Lung microvascular endothelial cell (primary cell): ENCODE measurements at regions not wholly inside any gene's neighbourhood (a gene's known extent, or its start where the extent isn't known, plus 50 kb on each side); places are given as distances from the start of the nearest gene placed in this dataset.

Experiments used
- DNase-seq, 2 donors: peaks; one replicate each; pipeline versions ENCODE4 v3.0.0 to v3.0.0-alpha.2; 2010; ENCODE audit warnings: low read depth in 2 of 2

DNA sequence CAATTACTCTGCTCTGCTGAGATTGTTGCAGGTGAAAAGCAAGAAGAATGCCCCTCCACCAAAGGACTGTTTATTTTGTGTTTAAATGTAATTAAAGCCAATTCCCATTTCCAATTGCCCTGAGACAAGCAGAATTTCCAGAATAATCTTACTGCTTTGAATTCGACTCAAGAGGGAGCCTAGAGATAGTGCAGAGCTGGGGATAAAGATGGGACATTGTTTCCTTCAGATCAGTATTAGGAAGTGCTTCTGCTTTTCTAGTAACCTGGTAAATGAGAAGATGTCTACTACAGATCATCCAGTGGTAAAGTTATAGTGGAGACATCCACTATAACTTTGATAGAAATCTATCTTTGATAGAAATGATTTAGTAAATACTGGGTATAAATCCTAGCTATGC is 326.9 kb downstream of the UBE3D start:
- DNase-seq = no peak

DNA sequence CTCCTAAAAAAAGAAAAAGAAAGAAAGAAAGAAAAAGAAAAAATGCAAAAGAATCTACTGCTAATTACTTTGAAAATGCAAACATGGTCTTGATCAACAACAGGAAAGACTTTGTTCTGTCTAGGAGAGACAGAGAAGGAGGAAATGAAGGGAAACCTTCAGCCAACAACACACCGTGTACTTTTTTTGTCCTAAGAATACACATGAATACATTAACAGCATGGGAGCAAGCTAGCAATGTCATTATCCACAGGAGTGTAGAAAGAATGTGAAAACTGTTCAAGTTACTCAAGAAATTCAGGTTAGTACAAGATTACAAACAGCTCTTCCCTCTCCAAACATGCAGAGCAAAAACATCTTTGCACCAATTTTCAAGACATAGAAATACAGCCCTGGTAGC is 326.3 kb downstream of the UBE3D start:
- no peak for DNase-seq

DNA sequence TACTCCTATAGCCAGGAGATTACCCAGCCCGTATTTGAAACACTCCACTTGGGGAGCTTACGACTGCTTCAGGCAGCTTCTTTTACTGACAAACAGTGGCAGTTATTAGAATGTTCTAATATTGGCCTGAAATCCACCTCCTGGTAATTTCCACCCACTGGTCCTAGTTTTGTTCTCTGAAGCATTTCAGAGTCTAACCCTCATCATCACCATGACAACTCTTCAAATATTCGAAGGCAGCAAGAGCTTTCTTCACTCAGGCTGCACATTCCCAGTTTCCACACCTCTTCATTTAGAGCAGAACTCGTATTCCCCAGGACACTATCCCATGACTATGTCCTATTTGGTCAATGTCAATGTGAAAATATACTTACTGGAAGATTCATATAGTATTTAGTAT is 325.6 kb downstream of the UBE3D start:
- DNase-seq = no peak

DNA sequence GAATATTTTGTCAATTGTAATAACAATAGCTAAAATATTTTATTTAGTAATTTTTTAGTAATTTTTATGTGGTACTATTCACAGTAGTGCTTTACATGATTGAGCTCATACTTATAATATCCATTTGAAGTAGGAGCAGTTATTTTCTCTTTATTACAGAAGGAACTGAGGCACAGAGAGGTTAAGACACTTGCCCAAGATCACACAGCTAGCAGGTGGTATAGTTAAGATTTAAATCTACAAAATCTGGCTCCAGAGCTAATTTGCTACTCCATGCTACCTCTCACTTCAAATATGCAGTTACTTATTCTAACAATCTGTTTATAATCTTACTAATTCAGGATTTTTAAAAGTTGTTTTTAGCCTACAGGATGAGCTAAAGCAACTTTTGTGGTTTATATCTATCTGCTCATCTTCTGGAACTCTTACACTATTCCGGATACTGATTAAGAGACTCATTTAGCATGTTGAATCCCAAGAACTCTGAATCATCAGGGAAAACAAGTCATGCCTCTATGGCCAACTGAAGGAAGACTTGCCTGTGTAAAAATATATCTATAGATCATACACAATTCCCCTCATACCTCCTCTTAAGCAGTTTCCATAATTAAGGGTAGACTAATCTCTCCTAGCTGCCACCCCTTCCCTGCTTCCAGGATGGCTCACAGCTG is 324.2 kb downstream of the UBE3D start:
- no peak for DNase-seq

DNA sequence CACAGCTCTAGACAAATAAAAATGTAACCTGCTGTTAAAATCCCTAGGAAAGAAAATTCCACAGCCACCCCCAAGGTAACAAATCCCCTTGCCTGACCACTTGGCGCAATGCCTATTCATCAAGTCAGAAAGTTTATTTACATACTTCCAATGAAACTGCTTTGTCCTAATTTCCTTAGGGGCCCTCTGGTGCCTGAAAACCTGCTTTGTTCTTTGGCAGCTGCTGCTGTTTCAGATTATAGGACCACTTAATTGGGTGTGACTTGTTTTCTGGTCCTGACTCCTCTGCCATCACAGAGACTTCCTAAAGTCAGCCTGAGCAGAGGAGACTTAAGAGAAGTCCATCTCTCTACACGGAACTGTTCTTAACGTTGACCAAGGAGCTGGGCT is 323.6 kb downstream of the UBE3D start:
- DNase-seq = no peak

DNA sequence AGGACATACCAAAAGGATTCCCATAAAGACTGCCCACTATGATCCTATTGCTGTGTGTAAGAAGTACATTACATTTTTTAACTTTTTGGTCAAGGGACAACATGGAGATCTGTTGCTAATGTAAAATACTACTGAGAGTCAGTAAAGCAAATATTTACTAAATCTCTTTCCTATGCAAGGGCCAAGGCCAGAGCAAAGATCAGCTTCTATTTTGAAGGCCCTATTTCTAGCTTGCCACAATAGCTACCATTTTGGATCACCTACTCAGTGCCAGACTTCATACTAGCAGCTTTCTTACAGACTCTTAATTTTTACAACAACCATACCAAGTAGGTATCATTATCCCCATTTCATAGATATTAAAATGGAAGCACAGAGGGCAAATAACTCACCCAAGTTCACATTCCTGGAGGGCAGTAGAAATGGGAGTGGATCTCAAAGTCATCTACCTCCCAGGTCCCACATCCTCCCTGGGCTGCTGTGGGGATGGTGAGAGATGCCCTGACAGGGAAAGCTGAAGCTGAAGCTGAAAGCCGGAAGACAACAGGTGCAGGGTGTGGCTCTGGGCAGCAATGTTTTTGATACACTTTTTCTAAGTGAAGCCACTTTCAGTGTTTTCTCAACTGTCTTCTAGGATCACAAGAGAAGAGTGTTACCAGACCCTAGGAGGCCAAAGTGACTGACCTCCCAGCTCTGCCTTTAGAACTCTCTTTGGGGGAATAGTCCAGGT is 321.2 kb downstream of the UBE3D start:
- no peak for DNase-seq

DNA sequence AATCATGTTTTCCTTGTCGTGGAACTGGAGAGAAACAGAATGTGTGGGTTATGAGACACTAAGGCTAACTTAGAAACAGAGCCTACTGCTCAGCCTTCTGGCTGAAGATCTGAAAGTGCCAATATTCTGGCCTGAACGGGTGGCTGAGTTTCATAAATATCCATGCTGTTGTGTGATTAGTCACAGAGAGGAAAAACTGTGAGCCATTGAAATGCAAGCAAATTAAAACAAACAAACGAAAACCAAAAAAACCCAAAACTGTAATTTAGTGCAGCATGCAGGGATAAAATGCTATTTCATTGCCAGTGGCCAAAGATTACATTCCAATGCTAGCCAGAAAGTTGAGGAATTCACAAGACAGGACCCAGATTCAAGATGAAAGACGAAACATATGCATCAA is 315.1 kb downstream of the UBE3D start:
- DNase-seq = no peak

DNA sequence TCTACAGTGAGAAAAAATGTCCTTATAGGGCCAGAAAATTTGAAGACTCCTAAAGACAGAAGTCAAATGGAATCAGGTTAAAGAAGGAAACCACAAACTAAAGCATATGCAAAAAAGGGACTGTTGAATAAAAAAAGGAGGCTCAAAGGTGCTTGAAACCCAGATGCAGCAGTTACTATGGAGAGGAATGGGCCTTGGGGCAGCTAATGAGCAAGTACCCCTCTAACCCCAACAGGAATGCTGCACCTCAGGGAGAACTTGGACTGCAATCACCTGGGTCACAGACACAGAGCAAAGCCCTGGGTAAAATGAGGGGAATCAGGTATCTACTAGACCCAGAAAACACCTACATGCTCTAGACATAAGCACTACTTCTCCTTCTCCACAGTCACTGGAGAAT is 313.9 kb downstream of the UBE3D start:
- no peak for DNase-seq

DNA sequence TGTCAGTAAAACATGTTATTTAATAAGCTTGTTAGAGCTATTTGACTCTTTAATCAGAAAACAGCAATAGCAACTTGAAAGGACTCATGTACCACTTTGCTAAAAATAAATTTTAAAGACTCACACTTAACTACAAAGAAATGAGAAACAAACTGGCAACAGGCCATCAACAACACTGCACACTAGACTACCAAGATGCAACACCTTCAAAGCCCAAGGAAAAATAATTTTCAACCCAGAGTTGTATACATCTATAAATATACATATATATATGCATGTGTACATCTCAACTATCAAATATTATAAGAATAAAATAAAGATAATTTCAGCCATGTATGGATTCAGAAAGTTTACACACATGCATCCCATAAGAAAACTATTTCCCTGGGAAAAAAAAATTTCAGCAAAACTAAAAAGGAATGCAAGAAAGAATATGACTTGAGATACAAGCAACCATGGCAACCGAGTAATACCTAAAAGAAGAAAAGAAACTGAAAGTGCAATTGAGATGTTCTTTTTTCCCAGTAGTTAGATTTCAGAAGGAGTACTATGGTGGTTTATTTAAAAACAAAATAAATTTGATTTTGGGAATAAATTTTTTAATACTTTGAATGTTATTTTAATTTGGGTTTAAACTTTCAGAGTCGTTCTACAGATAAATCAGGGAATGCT is 303.8 kb downstream of the UBE3D start:
- no peak for DNase-seq

DNA sequence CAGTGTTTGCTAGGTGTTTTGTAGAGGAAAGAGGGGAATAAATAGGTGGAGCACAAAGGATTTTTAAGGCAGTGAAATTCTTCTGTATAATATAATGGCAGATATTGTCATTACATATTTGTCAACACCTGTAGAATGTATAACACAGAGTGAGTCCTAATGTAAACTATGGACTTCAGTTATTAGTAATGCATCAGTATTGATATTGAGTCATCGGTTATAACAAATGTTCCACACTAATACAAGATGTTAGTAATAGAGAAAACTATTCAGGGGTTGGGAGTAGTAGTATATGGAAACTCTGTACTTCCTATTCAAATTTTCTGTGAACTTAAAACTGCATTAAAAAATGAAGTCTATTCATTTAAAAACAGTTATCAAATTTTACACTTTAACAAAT is 299.2 kb downstream of the UBE3D start:
- no peak for DNase-seq

DNA sequence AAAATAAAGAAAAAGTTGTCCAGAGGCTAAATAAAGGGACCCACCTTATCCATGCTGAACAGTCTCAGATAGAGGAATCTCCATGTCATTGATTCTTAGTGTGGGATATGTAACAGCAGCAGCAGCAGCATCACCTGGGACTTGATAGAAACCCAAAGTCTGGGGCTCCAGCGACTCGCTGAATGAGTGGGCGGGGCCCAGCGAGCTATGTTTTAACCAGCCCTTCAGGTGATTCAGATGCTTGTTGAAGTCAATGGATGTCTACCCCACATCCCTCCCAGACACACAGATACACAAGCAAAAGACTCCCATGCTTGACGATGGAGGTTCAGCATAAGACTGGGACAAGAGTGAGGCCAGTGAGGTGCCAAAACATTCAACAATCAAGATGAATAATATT is 298.6 kb downstream of the UBE3D start:
- no peak for DNase-seq

DNA sequence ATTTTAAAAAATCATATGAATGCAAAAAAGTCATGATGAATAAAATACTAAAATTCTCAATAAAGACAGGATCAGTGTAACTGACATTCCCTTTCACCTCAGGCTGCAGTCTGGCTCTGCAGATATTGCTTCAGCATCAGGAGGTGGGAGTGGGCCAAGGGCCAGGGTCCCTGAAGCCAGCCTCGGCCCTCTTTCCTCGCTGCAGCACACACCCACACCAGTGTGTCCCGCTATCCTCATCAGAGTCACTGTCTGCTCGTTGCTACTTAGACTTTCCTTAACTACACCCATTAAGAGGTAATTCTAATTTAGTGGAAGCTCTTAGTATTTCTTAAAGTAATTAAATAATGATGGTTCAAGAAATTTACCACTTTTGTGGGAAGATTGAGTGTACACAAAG is 298.2 kb downstream of the UBE3D start:
- DNase-seq = no peak

DNA sequence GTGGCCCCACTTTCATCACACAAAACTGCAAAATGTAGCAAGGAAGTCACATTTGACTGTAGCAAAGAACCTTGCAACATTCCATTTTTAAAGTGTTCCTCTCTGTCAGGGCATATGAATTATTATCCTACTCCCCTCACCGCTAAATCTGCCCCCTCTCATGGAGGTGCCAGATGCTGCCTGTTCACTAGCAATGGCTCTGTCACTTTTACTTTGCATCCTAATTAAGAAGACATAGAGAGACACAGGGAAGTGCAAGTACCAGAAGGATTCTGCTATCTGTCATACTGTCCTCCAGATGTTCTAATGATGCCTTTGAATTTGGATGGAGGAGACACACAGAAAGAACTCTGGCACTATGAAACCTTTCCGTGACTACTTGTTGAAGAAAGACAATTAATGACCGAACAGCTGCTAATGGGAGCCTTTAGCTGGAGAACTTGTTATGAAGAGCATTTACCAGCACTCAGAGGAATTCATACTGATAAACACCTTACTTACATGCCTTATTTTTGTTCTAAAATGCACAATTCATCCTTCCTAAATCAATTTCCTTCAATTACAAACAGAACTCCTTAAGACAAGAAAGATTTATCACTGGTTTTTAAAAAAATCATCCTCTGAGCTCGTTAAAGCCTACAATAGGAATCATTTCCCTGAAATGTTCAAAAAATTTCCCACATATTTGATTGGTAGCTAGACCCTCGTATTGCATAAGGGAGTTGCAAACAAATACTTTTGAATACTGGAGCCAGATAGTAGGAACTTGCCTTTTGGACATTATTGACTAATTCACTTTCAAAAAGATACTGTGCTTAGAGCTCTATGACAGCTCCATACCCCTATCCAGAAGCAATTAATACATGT is 292.6 kb downstream of the UBE3D start:
- no peak for DNase-seq

DNA sequence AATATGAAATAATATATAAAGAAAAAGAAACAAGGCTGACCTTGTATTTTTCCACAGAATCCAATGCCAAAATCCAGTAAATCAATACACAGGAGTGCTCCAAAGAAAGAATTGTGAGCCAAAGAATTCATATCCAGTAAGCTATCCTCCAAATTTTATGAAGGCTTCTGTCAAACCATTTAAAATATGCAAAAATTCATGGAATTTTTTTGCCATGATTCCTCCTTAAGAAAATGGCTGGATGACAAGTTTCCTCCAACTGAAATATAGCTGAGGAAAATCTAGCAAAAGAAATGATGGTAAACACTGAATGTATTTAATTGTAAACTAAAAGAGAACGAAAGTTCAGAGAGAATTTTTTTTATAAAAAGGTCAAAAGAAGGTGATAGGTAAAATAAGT is 290.3 kb downstream of the UBE3D start:
- DNase-seq = no peak

DNA sequence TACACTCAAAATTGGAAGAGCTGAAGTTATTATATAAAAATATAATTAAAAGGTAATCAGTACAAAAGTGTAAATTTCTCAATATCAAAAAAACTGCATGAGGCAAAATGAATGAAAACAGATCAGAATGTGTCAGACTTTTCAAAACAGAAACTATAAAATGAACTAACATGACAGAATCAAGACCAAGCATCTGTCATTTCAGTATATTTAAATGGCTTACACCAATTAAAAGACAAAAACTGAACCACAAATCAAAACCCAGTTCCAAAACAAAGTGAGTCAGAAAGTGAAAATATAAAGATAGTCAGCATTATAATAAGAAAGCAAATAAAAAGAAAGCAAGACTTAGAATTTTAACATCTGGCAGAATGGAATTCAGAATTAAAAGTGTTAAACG is 289.7 kb downstream of the UBE3D start:
- DNase-seq = no peak

DNA sequence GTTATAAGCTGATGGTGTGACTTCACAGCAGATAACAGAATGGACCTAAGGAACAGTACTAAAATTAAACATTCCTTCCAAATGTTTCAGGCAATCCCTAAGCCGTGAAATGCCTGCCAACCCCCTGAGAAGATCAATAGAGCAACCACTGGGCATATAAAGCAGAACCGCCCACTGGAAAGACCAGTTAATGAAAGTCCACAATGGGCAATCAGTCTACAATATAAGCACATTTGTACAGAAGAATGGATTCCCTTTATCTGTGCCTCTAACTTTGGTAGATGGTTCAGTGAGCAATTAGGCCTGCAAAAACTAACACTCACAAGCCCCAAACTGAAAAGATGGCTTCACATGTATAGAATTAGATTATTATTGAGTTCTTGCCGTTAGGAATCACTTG is 286.6 kb downstream of the UBE3D start:
- DNase-seq = no peak

DNA sequence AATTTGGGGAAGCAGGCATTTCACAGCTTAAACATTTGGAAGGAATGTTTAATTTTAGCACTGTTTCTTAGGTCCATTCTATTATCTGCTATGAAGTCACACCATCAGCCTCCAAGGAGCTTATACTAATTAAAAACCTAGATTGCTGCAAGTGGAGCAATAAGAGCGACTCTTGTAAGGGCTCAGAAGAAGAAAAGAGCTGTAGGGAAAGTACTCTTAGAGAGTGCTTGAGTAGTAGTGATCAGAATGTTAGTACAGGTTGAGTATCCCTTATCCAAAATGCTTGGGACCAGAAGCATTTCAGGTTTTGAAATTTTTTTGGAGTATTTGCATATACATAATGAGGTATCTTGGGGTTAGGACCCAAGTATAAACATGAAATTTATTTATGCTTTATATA is 285.3 kb downstream of the UBE3D start:
- no peak for DNase-seq

DNA sequence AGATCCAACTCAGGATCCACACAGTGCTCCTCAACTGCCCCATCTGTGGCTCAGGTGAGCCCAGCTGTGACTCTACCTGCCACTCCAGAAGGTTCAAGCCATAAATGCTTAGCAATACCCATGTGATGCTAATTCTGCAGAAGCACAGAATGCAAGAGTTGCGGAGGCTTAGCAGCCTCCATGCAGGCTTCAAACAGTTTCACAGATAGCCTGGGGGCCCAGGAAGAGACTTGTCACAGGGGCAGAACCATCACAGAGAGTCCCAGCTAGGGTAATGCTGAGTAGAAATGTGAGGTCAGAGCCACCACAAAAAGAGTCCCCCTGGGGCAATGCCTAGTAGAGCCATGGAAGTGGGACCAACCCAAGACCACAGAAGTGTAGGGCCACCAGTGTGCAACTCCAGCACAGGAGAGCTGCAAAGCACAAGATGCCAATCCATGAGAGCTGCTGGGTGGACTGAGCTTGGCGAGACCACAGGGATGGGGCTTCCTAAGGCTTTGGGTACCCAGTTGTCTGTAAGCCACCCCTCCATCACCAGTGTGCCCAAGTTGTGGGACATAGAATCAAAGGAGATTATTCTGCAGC is 283.9 kb downstream of the UBE3D start:
- no peak for DNase-seq

DNA sequence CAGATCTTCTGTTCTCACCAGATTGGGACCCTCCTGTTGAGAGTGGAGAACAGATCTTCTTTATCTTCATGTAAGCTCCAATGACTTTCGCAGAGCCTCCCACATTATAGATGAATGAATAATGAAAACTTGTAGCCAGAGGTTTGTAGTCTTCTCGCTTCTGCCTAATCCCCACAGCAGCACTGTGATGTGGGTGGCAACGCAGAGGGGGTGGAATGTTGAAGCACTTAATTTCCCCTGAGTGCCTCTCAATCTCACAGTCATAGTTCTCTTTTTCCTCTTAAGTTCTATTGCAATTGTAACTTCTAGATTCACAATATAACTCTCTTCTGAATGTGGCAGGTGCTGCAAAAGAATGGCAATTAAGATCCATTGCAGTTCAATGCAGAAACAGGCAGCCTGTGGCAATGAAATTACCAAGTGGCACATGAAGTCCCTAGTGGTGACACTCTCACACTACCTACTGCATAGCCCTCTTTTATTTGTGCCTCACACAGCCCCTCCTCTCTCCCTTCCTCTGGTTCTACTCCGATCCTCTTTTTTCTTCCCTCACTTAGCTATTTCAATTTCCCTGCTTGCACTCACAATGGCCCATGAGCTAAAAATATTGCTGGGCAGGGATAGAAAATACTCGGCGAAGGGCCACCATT is 281.9 kb downstream of the UBE3D start:
- DNase-seq = peak in 1 of 2 donors; percentile 5

DNA sequence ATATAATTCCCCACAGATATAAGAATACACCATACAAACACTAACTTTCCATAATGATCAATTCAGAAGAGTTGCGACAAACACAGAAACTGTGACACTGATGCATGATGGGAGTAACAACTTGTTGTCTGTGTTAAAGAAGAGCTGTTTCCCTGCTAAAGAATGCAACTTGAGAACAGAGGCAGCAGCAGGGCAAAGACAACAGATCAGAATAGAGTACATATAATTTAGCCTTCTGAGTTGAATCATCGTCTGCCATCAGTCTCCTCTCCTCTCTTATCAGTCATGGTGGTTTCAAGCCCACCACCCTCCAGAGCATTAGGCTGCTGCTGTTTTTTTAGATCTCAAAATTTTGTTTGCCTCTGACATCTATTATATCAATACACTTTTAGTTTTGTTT is 280.4 kb downstream of the UBE3D start:
- DNase-seq = no peak

DNA sequence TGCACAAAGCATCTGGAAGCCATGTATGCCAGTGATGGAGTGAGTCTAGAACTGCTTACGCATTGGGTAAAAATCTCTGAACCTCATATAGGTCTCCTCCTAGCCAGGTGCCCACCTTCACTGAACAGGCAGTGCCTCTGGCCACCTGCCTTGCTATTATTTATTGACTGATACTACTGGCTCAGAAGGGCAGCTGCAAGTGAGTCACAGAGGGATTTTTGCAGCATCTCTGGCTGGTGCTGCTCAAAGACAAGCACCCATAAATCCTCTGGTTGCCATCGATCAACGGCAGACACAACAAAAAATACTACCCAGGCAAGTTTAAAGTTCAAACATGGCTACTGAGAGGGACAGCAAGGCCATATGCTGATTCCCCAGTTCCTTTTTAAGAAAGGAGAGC is 279.4 kb downstream of the UBE3D start:
- no peak for DNase-seq
